HUDEP-2 (cell line): ENCODE measurements at regions not wholly inside any gene's neighbourhood (a gene's known extent, or its start where the extent isn't known, plus 50 kb on each side); places are given as distances from the start of the nearest gene placed in this dataset.
"Not testable (repeated sequence)": the region's sequence is repeated elsewhere in the genome, so short reads cannot be mapped to it uniquely, and the experiment has no call there.

Experiments
- DNase-seq, 76 experiments: peaks; one replicate each; lab custom pipeline; 2025; ENCODE audit not compliant: unreplicated experiment in 76 of 76; lab: John Stamatoyannopoulos, UW

DNA sequence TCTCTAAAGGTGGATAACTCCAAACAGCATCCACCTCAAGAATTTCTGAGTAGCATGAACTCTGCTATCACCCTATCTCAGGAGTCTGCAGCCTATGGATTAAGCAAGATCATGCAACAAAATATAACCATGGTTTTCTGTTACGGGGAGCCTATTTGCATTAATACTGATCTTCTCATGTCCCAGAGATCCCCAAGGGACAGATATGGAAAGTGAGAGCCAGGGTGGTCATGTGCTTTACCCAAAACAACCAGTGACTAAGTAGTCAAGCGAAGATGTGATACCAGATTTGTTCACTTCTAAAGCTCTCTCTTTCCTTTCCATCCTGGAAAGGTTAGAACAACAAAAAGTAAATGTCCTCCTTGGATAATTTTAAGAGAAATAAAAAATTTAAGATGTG, 125.1 kb downstream of the PRRX1 start:
- DNase-seq = no peak

DNA sequence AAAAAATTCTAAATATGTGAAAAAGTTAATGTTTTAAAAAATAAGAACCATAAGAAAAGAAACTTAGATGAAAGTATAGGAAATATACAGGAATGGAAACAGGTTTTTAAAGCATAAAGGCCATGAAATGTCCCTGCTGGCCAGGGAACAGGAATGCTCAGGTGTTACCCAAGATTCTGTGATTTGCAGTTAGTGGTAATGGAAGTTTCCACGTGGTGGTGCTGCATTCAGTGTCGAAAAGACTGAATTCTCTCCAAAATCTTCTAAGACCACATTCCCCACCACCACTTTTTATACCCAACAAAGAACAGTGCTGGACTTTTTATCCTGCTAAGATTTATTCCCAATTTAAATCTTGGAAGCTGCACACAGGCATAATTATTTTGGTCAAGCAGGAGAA, 126.2 kb downstream of the PRRX1 start:
- DNase-seq = no peak

DNA sequence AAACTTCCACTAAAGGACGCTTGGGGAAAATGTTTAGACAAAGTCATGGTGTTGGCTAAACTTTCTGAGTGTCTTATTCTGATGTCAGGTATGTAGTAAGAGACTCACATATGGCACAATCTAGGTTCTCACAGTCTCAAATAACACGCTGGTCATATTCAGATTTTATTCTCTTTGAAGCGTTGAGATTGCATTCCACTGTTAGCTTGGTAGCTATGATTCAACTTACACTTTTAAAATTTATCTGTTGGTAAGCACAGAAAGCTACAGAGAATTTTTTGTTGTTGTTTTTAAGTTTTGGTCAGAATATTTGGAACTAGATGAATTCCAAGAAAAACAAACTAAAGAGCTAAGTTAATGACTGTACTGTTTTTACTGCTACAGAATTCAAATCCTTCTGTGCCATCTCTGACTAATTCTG, 126.7 kb downstream of the PRRX1 start:
- DNase-seq = no peak

DNA sequence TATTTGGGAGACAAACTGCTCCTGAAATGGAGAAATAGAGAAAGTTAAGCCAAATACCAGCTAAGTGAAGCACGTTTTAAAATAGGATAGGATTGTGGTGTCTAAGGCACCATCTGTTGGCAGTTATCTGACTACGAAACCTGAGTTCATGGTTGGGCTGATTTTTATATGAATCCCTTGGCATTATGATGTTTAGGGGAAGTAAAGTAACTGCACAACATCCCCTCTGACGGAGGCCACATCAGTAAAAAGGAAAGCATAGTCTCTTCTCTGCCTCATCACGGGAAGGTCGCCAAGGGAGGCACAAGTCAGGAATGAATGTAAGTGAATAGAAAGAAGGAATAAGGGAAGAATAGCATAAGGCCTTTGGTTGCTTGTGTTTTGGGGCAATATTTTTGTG, 128.0 kb downstream of the PRRX1 start:
- no peak for DNase-seq

DNA sequence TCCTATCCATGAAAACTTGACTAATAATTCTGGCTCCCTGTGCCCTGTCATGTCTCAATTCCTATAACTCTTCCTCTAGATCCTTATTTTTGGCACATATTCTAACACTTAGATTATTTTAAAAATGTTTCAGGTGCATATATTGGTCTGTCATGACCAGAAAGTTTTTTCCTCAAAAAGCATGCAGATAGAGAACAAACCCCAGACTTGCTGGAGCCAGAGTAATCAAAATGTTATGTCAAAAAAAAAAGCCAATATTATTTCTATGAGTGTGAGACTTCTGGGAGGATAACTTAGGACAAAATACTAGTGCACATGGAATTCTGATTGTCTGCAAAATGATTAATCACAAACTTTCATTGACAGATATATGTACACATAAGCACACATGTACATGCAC, 135.1 kb upstream of the MROH9 start:
- DNase-seq = no peak

DNA sequence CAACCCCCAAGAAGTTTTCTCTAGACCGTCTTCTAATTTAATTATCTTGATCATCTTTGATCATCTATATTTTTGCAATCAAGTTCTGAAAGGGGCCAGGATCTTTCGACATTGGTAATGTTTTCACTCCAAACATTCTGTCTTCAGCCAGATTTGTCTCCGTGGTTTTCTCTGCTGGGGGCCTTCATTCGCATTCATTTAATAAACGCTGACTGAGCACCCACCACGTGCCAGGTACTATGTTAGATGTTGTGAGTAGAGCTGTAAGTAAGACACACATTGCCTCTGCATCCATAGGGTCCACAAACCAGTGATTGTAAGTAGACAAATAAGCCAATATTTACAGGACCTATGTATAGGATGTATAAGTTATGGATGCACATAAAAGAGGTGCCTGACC, 134.5 kb upstream of the MROH9 start:
- DNase-seq = no peak

DNA sequence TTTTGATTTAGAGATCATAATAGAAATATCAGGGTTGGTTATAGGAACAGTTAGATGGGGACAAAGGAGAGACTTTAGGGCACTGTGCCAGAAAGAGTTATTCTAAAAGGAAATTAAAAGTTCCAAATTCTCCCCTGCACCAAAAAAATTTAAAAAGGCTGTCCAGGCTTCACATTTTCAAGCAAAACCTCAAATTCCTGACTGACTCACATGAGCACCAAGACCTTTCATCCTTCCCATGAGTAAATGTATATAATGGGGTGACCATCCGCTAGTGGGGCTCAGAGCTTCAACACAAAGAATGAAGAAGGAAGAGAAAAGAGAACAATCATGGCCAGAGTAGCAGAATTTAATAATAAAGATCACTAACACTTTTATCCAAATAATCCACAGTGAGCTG, 131.6 kb upstream of the MROH9 start:
- DNase-seq = no peak

DNA sequence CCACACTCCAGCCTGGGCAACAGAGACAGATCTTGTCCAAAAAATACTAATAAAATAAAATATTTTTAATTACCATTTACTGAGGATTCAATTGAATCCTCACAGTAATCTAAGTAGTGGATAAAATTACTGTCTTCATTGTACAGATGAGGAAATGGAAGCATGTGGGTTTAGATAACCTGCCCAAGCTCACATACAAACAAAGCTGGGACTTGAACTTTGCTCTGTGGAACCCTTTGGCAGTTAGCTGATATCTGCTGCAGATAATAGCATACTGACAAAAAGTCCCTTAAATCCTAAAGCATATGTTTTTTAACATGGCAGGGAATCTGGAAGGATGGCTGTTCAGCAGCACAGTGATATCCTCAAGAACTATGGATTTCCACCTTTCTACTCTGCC, 130.9 kb upstream of the MROH9 start:
- DNase-seq = no peak

DNA sequence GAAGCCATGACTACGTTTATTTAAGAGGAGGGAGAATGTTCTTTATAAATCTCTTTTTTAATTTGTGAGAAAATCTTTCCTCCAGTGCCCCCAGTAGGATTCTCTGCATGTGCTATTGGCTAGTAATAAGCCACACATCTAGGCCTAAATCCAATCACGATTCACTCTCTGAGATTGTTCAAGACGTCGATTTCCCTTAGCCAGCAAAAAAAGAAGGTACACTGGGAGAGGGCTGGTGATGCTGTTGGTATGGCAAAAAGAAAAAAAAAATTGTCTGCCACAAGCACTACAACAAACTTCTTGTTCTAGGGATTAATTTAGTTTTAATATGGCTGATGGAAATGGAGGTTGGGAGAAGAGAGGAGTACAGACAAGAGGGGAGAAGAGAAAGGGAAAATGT, 130.5 kb upstream of the MROH9 start:
- no peak for DNase-seq

DNA sequence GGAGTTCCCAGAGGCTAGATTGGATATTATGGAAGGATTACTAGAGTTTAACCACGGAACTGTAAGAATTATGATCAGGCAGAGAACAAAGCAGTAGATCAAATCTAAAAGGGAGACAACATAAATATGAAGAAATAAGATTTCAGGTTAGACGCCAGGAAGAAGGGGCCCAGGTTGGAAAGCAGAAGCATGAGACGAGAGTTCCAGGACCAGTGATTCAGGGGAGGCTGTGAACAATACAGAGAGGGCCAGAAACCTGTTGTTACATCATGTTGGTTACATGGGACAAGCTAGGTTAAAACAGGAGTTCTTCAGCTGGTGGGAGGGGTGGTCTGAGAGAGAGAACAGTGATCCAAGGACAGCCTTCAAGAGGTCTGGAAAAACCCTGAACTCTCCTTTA, 128.4 kb upstream of the MROH9 start:
- no peak for DNase-seq

DNA sequence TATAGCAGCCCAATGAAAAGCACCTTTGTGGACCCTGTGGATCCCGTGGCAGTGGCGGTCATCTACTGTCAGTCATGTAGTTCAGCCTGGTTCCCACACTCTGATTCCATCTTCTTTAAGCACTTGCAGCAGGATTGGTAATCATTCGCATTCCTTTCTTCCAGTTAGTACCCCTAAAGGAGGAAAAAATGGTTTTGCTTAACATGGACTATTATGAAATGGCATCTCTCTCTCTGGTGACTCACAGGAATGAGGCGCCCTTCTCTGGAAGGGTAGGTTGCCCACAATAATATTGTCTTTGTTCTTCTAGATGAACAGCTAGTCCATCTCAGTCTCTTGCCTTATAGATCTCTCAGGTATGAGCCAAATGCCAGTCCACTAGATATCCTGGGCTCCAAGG, 127.9 kb upstream of the MROH9 start:
- no peak for DNase-seq

DNA sequence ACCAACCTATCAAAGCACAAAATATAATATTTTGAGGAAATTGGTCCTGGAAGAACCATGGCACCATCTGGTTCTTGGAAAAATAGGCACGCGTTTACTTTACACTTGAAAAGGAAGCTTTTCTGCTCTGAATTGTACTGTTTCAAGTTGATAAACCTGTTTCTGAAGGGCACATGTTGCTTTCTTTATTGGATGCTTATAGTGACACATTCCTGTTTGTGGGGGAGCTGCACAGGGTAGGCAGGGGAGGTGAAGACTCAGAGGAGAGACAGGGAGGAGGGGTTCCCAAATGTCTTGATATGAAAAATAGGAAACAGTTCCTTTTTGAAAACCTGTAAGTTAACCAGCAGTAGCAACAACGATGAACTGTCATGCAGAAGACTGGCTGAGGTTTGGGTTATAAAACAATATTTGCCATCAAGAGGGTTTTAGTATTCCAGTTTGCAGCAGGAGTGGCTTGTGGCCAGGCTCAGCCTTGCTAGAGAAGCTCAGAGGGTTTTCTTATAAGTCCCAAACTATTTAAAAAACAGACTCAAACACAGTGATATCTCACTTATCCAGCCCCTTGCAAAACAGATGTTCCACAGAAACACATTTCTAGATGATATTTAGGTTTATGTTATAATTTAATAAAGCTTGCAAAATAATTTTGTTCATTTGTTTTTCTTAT, 127.0 kb upstream of the MROH9 start:
- no peak for DNase-seq

DNA sequence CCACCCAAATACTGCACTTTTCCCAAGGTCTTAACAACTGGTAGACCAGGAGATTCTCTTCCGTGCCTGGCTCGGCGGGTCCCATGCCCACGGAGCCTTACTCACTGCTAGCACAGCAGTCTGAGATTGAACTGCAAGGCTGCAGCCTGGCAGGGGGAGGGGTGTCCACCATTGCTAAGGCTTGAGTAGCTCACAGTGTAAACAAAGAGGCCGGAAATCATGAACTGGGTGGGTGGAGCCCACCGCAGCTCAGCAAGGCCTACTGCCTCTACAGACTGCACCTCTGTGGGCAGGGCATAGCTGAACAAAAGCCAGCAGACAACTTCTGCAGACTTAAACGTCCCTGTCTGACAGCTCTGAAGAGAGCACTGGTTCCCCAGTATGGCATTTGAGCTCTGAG, 124.3 kb upstream of the MROH9 start:
- not testable (repeated sequence) for DNase-seq

DNA sequence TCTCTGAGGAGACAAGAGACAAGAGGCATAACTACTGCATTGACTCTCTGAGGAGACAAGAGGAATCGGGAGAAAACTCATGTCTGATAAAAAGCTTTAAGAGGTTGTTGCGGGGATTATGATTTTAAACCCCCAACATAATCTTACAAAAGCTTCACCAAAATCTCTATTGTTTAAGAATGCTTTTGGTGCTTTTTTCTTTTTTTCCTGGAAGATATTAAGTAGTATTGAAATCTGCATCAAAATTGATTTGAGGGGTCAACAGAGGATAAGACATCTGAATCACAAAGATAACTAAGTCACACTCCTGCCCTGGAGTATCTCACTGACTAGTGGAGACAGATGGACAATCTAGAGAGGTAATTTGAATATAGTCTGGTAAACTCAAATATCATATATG, 115.6 kb upstream of the MROH9 start:
- DNase-seq = no peak

DNA sequence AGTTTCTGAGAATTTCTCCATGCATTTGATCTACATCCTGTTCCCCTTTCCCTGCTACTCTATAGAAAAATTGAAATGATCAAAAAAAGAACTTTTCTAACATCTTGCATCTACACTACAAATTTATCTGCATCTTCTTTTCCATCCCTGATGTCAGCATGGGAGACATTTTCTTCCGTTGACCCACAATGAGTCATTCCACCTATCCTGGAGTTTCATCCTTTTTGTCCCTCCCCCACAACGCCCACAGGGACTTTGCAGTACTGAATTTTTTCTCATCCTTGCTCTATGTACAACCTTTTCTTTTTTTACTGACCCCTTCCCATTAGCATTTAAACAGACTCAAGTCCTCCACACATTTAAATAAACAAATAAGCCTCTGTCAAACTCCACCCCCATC, 112.2 kb upstream of the MROH9 start:
- no peak for DNase-seq

DNA sequence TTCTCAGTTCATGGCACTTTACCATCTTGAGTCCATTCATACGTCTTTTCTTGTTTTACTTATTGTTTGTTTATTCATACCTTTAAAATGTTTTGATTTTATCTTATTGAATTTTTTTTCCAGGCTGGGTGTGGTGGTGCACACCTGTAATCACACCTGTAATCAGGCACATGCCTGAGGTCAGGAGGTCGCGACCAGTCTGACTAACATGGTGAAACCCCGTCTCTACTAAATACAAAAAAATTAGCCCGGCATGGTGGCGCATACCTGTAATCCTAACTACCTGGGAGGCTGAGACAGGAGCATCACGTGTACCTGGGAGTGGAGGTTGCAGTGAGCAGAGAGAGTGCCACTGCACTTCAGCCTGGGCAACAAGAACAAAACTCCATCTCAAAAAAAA, 104.1 kb upstream of the MROH9 start:
- DNase-seq = no peak

DNA sequence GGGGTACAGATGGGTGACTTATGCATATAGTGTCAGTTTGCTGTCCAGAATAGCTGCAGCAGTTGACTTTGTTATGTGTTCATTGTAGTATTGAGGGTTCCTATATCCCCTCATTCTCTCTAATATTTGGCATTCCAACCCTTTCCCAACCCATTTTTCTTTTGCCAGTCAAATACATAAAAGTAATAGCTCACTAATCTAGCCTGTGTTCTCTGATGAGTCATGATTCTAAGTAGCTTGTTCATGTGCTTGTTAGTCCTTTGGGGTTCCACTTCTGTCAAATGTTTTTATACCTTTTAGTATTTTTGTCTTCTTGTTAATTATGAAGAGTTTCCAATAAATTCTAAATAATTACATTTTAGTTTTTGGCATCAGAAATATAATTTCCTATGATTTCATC, 99.2 kb upstream of the MROH9 start:
- no peak for DNase-seq

DNA sequence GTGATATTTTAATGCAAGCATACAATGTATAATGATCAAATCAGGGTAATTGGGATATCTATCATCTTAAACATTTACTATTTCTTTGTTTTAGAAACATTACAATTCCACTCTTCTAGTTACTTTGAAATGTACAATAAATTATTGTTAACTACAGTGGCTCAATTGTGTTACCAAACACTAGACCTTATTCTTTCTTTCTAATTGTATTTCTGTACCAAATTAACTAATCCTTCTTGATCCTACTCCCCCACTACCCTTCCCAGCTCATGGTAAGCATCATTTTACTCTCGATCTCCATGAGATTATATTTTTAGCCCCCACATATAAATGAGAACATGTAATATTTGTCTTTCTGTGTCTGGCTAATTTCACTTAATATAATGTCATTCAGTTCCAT, 95.0 kb upstream of the MROH9 start:
- DNase-seq = no peak

DNA sequence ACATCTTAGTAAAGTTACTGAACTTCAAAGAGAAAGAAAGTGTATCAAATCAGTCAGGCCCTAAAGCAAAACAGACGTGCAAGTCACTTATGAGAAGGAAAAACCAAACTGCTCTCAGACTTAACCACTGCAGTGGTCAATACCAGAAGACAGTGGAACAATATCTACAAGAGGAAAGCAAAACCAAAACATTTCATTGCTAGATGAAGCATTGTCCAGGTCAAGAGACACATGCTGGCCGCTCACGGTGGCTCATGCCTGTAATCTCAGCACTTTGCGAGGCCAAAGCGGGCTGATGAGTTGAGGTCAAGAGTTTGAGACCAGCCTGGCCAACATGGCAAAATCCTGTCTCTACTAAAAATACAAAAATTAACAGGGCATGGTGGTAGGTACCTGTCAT, 82.0 kb upstream of the MROH9 start:
- no peak for DNase-seq

DNA sequence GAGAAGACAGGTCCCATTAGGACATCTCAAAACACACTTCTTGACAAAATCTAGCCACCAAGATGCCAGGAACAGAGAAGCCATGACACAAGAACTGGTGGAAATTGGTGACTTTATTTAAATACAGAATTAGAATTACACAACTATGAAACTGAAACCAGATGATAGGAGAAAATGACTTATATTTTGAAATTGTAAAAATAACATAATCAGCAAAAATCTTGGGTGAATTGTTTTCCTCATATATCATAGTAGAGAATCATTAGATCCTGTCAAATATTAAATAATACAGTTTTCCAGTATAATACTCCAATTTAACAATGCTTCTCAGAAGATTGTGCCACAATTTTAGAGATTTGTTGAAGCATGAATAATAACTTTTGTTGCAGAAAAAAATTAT, 81.5 kb upstream of the MROH9 start:
- DNase-seq = no peak

DNA sequence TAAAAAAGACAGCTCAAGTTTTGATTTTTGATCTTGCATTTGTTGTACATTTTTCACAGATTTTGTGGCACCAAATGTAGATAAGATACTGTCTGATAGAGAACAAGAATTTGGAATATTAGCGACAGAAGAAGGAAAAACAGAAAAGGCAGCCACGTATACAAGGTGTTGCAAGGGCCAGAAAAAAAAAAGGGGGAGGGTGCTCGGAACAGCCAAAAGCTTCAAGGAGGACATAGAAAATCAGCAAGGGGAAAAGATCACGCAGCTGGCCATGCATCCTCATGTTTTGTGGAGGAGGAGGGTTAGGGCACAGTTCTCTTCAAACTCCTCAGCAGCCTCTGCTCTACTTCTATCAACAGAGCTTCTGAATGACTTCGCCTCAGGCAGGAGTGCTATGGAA, 80.7 kb upstream of the MROH9 start:
- DNase-seq = no peak

DNA sequence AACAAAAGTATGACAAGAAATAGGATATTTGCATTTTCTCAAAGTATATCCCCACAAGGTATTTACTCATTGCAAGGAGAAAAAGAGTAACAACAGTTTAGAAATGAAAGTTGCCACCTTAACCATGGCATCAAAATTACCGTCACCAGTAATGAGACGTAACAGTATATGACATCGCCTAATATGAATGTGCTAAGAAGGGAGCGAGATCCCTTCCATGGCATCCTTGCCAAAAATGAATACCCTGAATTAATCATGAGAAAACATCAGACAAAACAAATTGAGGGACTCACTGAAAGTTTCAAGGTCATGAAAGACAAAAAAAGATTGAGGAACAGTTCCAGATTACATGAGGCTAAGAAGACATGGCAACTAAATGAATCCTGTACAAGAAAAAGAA, 78.9 kb upstream of the MROH9 start:
- DNase-seq = no peak

DNA sequence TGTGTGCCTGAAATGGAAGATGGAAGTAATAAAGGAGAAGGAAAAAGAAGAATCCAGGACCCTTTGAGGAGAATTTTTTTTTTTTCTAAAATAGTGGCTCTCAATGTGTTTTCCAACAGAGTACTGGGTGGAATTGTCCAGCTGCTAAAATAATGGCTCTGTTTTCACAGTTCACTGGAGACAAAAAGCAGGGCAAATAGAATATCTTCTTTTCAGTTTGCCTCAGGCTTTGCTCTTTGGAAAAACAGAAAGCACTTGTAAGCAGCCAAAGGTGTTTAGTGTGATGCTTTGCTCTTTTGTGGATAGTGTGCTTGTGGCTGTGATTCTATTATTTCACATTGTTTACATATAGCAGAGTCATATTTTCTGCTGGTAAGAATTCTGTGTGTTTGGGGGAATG, 77.4 kb upstream of the MROH9 start:
- DNase-seq = no peak
